ENCODE measurements at regions not wholly inside any gene's neighbourhood (a gene's known extent, or its start where the extent isn't known, plus 50 kb on each side); places are given as distances from the start of the nearest gene placed in this dataset.

DNA sequence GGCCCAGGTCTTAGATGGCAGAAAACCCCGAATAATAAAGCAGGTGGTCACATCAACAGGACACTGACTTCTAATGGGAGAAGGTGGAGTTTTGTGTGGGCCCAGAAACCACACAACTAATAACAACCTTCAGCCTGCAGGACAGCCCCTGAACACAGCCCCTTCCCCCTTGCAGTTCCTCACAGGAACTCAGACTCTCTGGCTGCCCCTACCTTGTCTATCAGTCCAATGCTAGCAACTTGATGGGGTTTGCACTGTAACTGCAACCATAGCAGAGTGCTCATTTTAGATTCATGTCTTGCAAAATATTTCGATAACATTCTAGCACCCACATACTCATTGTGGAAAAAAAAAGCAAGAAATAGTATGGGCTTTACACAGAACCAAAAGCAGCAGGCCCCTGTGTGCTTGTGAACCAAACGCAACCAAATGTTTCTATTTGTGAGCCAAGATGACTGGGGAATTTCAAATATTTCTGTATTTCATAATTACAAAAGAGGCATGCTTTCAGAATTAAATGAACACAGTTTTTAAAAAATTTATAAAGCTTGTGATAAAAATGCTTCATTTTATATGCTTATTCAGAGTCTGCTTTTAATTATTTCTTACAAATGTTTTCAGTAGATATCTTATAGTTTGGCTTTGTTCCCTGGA, 62.7 kb upstream of the PDE4D start:
- no peak for TF ChIP-seq FOXP2 (optimal IDR thresholded peaks at IDR 0.05; ENCODE audit: borderline replicate concordance, extremely low read depth, extremely low read length, insufficient read depth)
- TF ChIP-seq TAF1 (IDR thresholded peaks at IDR 0.05; ENCODE audit: borderline replicate concordance, insufficient read depth, low read length): no peak
- no peak for TF ChIP-seq SIN3A (IDR thresholded peaks at IDR 0.05; ENCODE audit: borderline replicate concordance, insufficient read depth, low read length)
- TF ChIP-seq, protein P1, sequence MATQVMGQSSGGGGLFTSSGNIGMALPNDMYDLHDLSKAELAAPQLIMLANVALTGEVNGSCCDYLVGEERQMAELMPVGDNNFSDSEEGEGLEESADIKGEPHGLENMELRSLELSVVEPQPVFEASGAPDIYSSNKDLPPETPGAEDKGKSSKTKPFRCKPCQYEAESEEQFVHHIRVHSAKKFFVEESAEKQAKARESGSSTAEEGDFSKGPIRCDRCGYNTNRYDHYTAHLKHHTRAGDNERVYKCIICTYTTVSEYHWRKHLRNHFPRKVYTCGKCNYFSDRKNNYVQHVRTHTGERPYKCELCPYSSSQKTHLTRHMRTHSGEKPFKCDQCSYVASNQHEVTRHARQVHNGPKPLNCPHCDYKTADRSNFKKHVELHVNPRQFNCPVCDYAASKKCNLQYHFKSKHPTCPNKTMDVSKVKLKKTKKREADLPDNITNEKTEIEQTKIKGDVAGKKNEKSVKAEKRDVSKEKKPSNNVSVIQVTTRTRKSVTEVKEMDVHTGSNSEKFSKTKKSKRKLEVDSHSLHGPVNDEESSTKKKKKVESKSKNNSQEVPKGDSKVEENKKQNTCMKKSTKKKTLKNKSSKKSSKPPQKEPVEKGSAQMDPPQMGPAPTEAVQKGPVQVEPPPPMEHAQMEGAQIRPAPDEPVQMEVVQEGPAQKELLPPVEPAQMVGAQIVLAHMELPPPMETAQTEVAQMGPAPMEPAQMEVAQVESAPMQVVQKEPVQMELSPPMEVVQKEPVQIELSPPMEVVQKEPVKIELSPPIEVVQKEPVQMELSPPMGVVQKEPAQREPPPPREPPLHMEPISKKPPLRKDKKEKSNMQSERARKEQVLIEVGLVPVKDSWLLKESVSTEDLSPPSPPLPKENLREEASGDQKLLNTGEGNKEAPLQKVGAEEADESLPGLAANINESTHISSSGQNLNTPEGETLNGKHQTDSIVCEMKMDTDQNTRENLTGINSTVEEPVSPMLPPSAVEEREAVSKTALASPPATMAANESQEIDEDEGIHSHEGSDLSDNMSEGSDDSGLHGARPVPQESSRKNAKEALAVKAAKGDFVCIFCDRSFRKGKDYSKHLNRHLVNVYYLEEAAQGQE (IDR thresholded peaks at IDR 0.05; ENCODE audit: insufficient read depth in 1 of 2, low read depth in 2 of 2, low read length in 2 of 2): no peak
- TF ChIP-seq POLR2AphosphoS5 (IDR thresholded peaks at IDR 0.05; ENCODE audit: low read depth, low read length): no peak

GRCh38 chr5:59955241-59955640, 61.7 kb upstream of the PDE4D start:
- TF ChIP-seq, protein P1 (IDR thresholded peaks at IDR 0.05; ENCODE audit: insufficient read depth in 1 of 2, low read depth in 2 of 2, low read length in 2 of 2): no peak
- no peak for TF ChIP-seq POLR2AphosphoS5 (IDR thresholded peaks at IDR 0.05; ENCODE audit: low read depth, low read length)
- no peak for TF ChIP-seq FOXP2 (optimal IDR thresholded peaks at IDR 0.05; ENCODE audit: borderline replicate concordance, extremely low read depth, extremely low read length, insufficient read depth)
- TF ChIP-seq TAF1 (IDR thresholded peaks at IDR 0.05; ENCODE audit: borderline replicate concordance, insufficient read depth, low read length): no peak

DNA sequence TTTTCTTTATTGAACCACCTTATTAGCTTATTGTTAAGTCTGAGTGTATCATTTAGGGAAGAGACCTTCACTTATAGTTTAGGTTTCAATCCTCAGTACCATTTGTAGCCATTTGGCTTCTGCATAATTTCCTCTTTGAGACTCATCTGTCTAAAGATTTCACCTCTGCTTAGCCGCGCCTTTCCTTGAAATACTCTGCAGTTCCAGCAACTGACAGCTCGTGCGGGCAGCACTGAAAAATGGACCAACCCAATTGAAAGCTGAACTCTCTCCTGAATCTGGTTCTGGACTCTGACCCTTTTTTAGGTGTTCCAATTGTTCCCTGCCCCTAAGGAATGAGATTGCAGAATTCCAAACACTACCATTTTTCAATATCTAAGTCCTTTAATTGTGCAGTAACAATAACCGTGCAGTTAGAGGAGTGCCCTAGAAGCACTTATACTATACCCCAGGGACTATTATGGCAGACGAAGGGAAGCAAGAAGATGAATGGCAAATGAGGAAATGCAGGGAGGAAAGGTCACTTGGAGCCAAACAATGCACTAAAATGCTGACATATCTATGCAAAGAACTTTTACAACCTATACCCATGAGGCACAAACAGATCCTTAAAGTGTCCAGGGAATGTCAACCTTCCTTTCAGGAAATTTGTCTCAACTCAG, 50.1 kb upstream of the PDE4D start:
- TF ChIP-seq FOXP2 (optimal IDR thresholded peaks at IDR 0.05; ENCODE audit: borderline replicate concordance, extremely low read depth, extremely low read length, insufficient read depth): no peak
- no peak for TF ChIP-seq POLR2AphosphoS5 (IDR thresholded peaks at IDR 0.05; ENCODE audit: low read depth, low read length)
- TF ChIP-seq, protein P1 (IDR thresholded peaks at IDR 0.05; ENCODE audit: insufficient read depth in 1 of 2, low read depth in 2 of 2, low read length in 2 of 2): no peak
- TF ChIP-seq SIN3A (IDR thresholded peaks at IDR 0.05; ENCODE audit: borderline replicate concordance, insufficient read depth, low read length): no peak
- TF ChIP-seq TAF1 (IDR thresholded peaks at IDR 0.05; ENCODE audit: borderline replicate concordance, insufficient read depth, low read length): no peak
